ENCODE measurements at regions not wholly inside any gene's neighbourhood (a gene's known extent, or its start where the extent isn't known, plus 50 kb on each side); places are given as distances from the start of the nearest gene placed in this dataset.

DNA sequence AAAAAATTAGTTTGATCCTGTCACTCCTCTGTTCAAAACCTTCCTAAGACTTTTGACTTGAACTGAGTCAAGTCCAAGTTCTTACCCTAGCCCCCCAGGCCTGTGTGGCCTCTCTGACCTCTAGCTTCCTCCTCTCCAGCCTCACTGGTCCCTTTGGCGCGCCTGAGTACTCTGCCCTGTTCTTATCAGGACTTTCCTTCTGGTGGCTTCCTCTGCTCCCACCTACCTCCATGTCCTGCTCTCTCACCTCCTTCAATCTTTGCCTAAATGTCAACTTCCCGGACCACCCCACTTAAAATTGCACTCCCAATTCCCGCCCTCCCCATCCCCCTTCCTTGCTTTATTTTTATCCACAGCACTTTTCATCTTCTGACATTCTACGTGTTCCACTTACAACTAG is 526.1 kb upstream of the KLF4 start:
- FAIRE-seq: no peak

DNA sequence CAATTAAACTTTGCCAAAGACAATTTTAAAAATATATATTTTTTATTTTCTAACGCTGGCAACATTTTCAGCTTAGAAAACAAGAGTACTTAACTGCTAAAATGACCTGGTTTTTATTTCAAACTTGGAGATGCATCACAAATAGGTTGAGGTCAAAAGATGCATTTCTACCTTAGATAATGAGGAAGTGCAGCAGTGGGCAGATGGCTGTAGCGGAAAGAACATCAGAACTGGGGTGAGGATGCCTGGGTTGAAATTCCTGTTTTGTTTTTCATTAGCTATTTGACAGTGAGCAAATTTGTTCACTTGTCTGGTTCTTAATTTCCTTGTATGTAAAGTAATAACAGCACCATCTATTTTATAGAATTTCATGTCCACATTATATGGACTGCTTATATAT is 524.8 kb upstream of the KLF4 start:
- no peak for FAIRE-seq

DNA sequence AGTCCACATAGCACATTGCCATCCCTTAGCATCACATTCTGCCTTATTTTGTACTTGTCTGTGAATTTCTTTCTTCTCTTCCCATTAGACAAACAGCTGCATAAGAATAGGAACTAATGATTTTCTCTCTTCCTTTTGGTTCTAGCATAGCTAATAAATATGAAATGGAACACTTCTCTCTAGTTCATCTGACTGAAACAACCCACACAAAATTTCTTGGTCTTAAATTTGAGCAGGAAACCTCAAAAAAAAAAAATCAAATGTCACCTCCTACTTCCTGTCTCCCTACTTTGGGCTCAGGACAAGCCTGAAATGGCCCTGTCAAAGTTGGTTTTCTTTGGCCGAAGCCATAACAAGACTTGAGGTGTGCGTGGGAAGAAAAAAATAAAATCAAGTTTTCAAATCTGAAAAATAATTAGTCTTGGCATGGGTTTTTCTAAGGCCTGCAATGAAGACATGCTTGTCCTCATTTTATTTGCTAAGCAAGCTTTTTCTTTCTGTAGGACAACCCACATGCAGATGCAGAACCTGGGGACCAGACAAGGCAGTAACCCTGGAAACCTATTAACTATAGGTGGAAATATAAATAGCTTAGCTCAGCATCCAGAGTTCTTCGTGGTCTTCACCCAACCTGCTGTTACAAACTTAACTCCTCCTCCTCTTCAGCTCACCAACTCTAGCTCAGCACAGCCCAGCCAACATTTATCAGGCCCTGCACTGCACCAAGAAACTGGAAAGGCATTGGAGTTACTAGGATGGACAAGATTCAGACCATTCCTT is 523.5 kb upstream of the KLF4 start:
- no peak for FAIRE-seq

DNA sequence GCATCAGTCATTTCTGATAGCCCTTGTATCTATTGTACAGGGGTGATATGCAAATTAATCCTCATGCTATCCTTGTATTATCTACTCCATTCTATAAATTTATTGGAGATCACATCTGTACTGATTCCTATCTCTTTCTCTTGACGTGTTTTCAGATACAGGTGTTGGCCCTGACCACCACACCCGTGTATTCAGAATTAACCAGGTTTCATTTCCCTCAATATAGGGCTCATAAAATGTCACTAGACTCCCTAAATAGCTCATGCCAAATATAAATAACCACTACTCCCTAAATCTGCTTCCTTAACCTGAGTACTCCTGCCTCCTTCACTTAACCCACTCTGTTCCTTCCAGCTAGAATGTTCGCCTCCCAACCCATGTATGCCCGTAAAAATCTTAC is 522.8 kb upstream of the KLF4 start:
- FAIRE-seq: no peak

DNA sequence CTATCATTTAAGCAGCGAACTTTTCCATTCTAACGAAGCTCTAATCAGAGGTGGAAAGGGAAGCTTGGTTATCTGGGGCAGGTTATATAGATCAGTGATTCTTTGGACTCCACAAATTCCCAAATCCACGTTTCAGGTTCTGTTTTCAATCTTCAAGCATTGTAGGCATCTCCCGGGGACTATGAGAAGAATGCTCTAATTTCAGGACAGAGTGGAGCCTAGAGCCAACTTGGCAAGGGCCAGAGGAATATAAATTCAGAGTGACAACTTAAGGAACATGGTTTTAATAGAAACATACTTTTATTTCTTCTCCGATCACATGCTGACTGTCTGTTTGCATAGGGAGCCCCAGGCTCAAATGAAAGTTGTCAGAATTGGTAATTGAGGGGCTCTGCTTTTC is 514.0 kb upstream of the KLF4 start:
- no peak for FAIRE-seq

DNA sequence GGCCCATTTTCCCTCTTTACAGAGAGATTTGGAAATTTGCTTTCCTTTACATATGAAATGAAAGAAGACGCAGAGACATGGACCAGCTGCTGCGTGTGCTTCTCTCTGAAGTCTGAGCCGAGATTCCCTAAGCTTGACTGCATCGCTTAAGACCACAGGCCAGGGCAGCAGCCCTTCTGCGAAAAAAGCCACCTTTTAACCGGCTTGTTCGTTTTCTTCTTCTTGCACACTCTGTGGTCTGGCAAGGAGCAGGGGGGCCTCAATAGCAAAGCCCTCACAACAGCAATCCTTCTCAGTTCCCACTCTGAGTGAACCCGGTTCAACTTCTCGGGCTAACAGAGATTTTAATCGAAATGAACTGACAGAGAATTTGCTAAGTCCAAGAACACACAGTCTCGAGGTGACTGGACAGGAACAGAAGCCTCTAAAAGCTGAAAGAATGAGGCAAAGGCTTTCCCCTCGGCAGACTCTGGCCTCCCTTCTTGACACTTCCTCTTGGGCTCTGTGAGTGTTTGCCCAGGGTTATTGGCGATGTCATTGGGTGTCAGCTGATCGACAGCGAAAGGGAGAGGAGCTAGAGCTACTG is 512.9 kb upstream of the KLF4 start:
- FAIRE-seq: no peak

DNA sequence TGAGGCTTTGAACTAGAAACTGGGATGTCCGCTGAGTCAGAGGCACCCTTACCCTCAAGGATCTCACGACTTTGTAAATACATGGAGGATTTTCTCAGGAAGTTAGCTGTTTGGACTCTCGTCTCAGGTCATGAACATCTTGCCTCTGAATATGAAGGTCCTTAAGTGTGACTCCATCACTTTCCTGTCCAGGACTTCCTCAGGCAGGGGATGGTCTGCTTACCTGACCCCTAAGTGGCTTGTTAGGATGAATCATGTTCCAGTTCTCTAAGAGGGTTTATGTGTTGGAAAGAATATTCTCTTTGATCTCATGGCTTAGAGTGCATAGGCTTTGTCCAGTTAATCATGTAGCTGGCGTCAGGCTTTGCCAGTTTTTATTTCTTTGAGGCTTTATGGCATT is 511.7 kb upstream of the KLF4 start:
- FAIRE-seq: no peak

DNA sequence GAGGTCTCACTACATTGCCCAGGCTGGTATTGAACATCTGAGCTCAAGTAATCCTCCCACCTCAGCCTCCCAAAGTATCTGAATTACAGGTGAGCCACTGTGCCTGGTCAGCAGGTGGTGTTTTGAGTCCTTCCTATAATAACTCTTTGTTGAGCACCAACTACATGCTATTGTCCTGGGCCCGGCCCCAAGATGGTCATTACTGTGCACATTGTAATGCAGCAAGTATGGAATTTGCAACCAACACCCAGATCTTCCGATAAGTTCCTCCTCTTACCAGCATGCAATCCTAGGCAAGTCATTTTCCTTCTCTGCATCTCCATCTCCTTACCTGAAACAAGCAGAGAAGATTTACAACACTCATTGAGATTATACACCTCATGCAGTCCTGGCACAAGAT is 510.3 kb upstream of the KLF4 start:
- no peak for FAIRE-seq

DNA sequence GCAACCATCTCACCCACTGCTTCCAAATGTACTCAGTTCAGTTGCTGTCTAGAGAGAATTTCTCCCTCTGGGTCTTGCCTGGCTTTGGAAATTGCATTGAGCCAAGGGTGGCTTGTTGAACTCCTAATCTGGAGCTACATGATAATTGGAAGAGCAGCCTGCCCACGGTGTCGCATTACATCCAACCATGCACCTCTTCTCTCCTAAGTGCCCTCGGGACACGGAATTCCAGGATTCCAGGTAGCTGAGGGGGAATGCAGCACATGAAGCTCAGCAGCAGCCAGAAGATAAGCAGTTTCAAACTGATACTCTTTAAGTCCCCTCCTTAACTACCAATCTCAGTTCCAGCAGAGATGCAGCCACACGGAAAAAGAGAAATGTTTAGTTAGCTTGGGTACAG is 509.4 kb upstream of the KLF4 start:
- no peak for FAIRE-seq

DNA sequence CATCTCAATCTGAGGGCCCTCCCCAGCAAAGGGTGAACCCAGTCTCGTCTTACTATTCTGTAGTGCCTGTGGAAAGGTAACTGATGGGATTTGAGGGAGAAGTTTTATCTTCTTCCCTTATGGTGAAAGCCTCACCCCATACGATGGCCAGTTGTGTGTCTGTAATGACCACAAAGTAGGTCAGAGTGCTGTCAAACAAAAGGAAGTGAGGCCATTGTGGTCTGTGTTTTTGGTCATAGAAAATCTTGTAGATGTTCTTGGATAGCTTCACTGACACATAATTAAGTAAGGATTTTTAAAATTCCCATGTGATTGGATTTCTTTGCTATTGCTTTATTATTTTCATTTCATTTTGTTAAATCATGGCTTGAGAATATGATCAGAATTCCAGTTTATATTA is 505.1 kb upstream of the KLF4 start:
- no peak for FAIRE-seq

DNA sequence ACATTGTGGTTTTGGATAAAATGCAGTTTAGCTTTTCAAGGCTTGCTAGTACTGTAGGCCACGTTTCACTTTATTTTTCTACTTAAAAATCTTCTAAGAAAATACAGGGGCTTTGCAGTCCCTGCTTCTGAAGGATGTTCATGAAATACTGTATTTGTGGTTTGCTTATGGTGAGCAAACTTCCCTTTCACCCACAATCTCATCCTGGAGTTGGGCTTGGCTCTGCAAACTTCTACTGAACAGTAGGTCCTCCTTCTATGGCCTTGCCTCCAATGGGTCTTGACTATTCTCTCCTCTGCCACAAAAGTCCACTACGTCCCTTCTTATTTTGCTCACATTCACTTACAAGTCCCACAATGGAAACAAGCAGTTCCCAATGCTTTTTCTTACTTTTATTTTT is 502.7 kb upstream of the KLF4 start:
- FAIRE-seq: no peak

DNA sequence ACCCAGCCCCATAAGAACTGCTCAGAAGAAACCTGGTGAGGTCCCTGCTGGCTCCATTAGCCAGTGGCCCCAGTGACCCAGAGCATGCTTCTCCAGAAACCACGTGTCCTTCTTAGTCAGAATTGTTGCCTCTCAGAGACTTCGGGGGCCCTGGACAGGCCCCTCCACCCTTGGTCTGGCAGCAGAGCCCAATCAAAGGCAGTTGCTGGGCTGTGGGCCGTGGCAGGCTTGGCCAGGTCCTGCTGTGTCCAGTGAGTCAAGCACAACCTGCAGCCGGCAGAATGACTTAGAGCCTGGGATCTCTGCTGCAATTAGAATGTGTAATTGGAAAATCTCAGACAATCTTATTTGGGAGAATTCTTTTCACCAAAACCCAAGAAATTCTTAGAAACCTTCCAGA is 502.0 kb upstream of the KLF4 start:
- FAIRE-seq: no peak

DNA sequence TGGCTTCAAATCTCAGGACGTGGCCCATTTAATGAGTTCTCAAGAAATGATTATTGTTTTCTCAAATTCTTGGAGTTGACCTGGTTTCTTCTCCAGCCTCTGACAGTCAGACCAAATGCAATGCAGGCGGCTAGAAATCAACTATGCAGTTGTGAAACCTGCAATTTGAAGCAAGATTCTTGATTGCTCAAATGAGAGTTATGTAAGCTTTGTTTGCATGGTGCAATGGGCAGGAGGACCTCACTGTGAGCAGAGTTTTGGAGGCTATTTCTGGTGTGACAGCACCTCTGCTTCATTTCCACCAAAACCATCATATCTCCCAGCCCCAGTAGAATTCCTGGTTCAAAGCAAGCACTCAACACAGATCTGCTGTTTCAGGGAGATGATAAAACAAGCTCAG is 500.0 kb upstream of the KLF4 start:
- no peak for FAIRE-seq

DNA sequence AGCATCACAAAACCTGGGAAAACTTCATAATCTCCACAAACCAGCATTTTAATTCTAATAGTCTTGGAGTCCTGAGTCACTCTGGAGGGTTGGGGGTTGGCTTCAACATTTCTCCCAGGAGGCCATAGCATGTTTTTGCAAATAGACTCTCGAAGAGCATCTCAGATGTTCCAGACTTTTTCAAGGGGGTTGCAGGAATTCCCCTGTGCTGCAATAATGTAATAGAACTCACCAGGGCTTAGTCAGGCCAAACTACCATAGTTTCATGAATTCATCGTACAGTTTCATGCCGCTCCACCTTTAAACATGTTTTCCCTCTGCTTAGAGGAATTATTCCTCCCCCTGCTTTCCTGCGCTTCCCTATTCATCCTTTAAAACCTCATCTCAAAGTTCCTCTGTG is 499.5 kb upstream of the KLF4 start:
- no peak for FAIRE-seq

DNA sequence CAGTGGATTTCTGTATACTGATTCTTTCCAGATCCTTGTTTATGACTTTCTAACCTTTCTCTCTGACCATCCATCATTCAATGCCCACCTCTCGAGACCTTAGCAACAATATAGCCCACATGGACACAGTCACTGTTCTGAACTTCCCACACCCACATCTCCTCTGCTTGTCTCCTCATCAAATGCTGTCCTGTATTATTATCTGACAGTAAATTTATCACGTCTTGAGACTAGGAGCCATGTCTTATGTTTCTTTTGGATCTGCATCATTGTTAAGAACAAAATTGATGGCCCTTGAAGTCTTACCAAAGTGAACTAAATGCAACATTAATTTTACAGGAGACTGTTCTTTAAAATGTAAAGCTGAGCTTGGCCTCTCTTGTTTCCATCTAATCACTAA is 495.4 kb upstream of the KLF4 start:
- no peak for FAIRE-seq

DNA sequence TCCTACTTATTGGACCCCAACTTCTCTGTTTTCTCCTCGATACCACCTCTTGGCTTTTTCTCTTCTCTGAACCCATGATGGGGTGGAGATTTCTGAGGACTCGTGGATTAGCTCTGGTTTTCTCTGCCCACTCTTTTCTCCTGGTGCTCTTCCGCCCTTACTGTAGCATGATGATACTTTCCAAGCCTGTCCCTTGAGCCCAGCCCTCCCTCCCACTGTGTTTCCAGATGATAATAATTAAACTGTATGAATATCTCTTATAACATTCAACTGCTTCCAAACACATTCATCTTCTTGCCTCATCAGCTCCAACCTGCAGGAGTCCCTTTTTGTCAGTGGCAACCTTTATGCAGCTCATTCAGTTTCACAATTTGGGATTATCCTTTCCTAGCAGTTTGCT is 494.2 kb upstream of the KLF4 start:
- no peak for FAIRE-seq

DNA sequence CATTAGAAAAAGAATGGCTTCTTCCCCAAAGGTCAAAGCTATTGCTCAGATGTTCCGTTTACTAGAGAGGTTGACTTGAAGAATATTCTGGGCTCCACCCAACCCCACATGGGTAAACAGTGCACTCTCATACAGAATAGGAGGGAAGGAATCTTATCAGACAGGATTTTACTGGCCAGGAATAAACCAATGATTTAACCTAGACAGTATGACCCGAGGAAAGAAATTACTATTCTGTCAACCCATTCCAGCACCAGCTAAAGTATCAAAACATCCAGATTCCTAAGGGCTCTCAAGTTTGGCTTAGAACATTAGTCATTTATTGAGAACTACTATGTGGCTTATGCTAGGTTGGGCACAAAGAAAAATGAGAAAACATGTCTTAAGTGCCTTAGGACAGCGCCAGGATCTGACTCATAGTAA is 493.6 kb upstream of the KLF4 start:
- no peak for FAIRE-seq

DNA sequence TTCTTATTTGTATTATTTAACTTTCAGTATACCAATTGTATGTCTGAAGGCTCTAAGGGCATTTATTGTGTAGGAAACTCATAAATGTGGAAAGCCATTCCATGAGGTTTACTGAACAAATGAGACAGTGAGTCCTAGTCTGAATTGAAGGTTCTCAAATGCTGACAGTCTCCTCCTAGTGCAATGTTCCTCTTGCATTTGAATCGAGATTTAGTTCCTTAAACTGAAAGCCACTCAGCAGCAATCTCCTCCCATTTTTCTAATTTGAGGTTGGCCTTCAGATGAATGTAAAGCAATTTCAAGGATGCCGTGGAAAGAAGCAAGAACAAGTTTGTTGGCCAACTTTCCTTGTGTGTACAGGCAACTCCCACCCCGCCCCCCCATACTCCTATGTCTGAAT is 493.2 kb upstream of the KLF4 start:
- FAIRE-seq: no peak

DNA sequence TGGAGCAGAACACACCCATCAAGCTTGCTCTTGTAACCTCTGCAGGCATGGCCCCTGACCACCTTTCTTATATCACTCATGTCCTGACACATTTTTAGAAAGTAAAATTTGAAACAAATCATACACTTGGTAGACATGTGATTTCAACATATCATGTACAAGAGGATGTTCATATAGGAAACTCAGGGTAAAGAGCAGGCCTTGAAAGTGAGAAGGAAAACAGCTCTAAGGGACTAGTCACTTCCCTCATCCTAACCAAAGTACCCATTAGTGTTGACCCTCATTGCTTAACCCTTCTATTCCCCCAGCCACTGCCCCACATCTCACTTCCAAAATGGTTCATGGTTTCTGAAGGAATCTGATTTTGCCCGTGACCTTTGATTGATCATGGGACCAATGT is 492.4 kb upstream of the KLF4 start:
- FAIRE-seq: no peak

DNA sequence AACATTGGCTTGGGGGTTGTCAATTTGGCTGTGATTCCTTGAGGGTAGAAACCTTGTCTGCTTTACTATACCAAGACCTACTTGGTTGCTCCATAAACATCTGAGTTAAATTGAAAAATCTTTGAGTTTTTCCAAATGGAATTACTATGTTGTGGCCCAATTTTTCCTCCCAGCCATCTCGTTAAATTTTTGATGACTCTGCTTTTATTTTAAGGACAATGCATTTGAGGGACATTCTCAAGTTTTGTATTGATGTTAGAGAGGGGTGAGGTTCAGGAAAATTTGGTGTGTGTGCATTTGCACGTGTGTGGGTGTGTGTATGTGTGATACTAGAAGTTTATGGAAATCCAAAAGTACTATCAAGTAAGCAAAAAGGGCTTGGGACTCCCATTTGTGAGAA is 491.4 kb upstream of the KLF4 start:
- FAIRE-seq: no peak

DNA sequence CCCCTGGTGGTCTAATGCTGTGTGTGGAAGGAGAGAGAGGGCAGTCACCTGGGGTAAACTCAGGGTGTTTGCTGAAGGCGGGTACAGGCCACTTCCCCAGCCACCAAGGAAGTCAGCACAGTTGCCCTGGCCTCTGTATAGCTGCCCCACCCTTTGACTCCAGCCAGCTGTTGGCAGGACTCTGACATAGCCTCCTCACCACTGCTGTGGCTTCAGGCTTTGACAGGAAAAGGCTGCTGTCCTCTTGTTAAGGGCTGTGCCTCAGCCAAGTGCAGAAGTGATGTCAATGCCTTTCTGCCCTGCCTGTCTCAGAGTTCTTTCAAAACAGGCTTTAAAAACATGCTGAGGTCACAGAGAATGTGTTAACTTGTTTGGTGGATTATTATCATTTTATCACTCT is 487.2 kb upstream of the KLF4 start:
- FAIRE-seq: no peak

DNA sequence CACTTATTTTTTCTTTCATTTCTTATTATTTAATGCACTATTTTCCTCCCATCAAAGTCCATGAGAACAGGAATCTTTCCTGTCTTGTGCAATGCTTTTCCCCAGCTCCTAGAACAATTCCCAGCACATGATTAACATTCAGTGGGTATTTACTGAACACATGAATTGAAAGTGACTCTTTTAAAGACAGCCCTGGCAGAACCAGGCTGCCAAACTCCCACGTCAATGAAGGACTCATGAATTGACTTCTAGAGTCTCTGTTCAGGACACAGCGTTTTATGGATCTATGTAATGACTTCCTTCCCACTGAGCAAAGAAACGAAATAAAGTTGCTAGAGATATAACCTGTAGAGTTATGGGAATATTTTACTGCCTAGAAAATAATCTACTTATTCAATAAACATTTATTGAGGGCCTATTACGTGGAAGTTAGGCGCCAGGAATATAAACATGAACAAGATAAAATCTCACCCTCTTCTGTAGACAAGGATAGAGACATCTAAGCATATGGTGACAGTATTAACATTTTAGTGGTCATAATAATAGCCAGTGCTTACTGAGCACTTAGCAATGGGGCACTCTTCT is 485.9 kb upstream of the KLF4 start:
- FAIRE-seq: no peak

DNA sequence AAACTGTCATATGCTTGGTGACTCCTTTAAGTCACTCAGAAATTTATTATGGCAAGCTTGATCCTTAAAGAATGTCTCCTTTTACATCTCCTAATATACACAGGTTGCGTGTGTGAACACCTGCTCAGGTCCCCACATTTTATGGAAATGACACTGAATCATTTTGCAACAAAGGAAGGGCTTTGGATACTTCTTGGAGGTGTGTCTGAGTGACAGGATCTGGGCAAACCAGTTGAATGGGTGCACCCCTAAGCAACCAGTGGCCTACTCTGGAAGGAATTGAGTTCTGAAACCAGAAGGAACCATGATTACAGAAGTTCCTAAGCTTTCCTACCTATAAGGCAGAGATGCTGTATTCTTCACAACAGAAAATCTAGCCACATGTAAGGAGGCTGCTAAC is 483.9 kb upstream of the KLF4 start:
- FAIRE-seq: no peak

DNA sequence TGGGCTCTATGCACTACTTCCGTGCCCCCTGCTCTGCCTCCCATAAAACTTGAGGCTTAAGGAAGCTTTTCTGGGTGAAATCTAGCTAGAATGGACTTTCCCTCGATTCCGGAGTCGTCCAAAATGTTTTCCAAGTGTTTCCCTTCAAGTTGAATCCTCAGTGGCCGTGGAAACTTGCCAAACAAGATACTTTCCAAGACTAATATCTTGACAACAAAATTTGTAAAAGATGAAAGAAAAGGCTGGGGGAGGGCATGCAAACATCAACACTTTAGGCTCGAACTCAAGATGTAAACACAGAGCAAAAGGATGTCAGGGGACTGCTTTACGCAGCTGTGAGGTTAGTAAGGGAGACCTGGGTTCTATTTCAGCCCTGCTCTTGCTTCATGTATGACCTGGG is 482.8 kb upstream of the KLF4 start:
- FAIRE-seq: no peak

DNA sequence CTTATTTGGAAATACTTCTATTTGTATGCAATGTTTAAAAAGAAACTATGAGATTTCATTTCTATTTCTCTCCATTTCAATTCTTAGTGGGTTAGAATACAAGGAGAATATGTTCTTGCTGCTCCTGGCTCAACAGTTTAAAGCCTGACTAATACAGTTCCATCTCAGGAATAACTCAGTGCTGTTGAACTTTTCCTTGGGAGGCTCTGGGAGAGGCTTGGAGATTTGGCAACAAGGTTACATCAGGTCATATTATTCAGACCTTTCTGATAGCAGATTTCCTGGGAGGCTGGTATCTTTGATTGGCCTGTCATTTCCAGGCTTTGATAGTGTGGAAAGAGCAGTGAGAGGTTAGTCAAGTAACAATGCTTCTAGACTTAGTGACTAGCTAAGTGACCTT is 481.7 kb upstream of the KLF4 start:
- FAIRE-seq: no peak

Measured in G401.6 (cell line).